Astrocyte (in vitro differentiated cells and primary cell): ENCODE measurements at regions not wholly inside any gene's neighbourhood (a gene's known extent, or its start where the extent isn't known, plus 50 kb on each side); places are given as distances from the start of the nearest gene placed in this dataset.

Experiments
- EZH2 ChIP-seq: IDR thresholded peaks from 2 replicates; pipeline ENCODE4 v1.6.1; 2012; ENCODE audit warnings: mild to moderate bottlenecking, low read length, inconsistent platforms; ENCODE audit not compliant: insufficient read depth
- TF ChIP-seq, protein P1 (sequence below): IDR thresholded peaks from 2 replicates; pipeline ENCODE4 v1.5.1; 2011; ENCODE audit warnings: low read depth, mild to moderate bottlenecking, inconsistent platforms, low read length, moderate library complexity; ENCODE audit not compliant: insufficient read depth

DNA sequence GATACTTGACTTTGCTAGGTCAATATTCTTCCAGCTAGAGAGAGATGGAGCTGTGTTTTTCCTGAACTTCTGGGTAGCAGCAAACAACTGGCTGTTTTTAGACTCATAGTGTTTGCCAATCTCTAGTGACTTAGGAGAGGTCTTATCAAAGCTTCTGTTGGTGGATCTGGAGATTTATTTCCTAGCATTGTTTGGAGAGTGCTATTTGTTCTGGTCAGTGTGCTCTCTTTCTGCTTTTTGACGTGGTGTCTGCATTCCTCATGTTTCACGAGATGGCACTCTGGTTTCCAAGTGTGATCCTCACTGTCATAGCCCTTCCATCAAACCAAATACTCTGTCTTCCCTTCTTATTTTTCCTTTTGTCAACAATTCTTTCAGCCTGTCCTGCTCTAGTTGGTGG, 88.6 kb upstream of the DAZL start:
- TF ChIP-seq, protein P1, sequence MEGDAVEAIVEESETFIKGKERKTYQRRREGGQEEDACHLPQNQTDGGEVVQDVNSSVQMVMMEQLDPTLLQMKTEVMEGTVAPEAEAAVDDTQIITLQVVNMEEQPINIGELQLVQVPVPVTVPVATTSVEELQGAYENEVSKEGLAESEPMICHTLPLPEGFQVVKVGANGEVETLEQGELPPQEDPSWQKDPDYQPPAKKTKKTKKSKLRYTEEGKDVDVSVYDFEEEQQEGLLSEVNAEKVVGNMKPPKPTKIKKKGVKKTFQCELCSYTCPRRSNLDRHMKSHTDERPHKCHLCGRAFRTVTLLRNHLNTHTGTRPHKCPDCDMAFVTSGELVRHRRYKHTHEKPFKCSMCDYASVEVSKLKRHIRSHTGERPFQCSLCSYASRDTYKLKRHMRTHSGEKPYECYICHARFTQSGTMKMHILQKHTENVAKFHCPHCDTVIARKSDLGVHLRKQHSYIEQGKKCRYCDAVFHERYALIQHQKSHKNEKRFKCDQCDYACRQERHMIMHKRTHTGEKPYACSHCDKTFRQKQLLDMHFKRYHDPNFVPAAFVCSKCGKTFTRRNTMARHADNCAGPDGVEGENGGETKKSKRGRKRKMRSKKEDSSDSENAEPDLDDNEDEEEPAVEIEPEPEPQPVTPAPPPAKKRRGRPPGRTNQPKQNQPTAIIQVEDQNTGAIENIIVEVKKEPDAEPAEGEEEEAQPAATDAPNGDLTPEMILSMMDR, result no peak
- TF ChIP-seq EZH2, result no peak
